ENCODE measurements at regions not wholly inside any gene's neighbourhood (a gene's known extent, or its start where the extent isn't known, plus 50 kb on each side); places are given as distances from the start of the nearest gene placed in this dataset.
"Not testable (repeated sequence)": the region's sequence is repeated elsewhere in the genome, so short reads cannot be mapped to it uniquely, and the experiment has no call there.

- no peak for DNase-seq
Observed at GRCh38 chr21:20020026-20020425, 978.2 kb upstream of the NCAM2 start.

- no peak for DNase-seq
Observed at GRCh38 chr21:20023193-20023592, 975.0 kb upstream of the NCAM2 start.

GRCh38 chr21:20024741-20025140 lies 973.5 kb upstream of the NCAM2 start:
- DNase-seq, result no peak

GRCh38 chr21:20026543-20026942 lies 971.7 kb upstream of the NCAM2 start:
- peak; percentile 44 for DNase-seq

- no peak for DNase-seq
Observed at GRCh38 chr21:20030390-20030789, 967.8 kb upstream of the NCAM2 start.

- DNase-seq, result no peak
Observed at GRCh38 chr21:20031807-20032206, 966.4 kb upstream of the NCAM2 start.

GRCh38 chr21:20040768-20041167 lies 957.4 kb upstream of the NCAM2 start:
- DNase-seq, result peak; percentile 87

- DNase-seq, result no peak
Observed at GRCh38 chr21:20045197-20045596, 953.0 kb upstream of the NCAM2 start.

GRCh38 chr21:20048130-20048837 lies 949.9 kb upstream of the NCAM2 start:
- DNase-seq, result not testable (repeated sequence)

GRCh38 chr21:20083336-20083735 lies 914.9 kb upstream of the NCAM2 start:
- DNase-seq, result no peak

- DNase-seq, result no peak
Observed at GRCh38 chr21:20083925-20084324, 914.3 kb upstream of the NCAM2 start.

- DNase-seq, result peak; percentile 96
Observed at GRCh38 chr21:20086508-20086907, 911.7 kb upstream of the NCAM2 start.

- no peak for DNase-seq
Observed at GRCh38 chr21:20106368-20106767, 891.8 kb upstream of the NCAM2 start.

- DNase-seq, result peak; percentile 79
Observed at GRCh38 chr21:20108016-20108415, 890.2 kb upstream of the NCAM2 start.

GRCh38 chr21:20108976-20109540 lies 889.2 kb upstream of the NCAM2 start:
- DNase-seq, result peak; percentile 71

- peak; percentile 46 for DNase-seq
Observed at GRCh38 chr21:20110368-20110767, 887.8 kb upstream of the NCAM2 start.

GRCh38 chr21:20151741-20152140 lies 846.5 kb upstream of the NCAM2 start:
- no peak for DNase-seq

- DNase-seq, result no peak
Observed at GRCh38 chr21:20163167-20163566, 835.0 kb upstream of the NCAM2 start.

GRCh38 chr21:20167059-20167458 lies 831.1 kb upstream of the NCAM2 start:
- DNase-seq, result no peak

GRCh38 chr21:20169812-20170576 lies 828.2 kb upstream of the NCAM2 start:
- DNase-seq, result peak; percentile 30

- DNase-seq, result no peak
Observed at GRCh38 chr21:20186186-20186585, 812.0 kb upstream of the NCAM2 start.

GRCh38 chr21:20187028-20187427 lies 811.2 kb upstream of the NCAM2 start:
- DNase-seq, result no peak

- DNase-seq, result not testable (repeated sequence)
Observed at GRCh38 chr21:20201323-20201722, 796.9 kb upstream of the NCAM2 start.

GRCh38 chr21:20207335-20207734 lies 790.9 kb upstream of the NCAM2 start:
- no peak for DNase-seq

All from OCI-M1 (cell line).